Astrocyte of the hippocampus (primary cell): ENCODE measurements at regions not wholly inside any gene's neighbourhood (a gene's known extent, or its start where the extent isn't known, plus 50 kb on each side); places are given as distances from the start of the nearest gene placed in this dataset.
A peak's percentile ranks its signal among the peaks of the same experiment; 100 is the strongest.

Experiments used
- DNase-seq: peaks from one replicate; pipeline ENCODE4 v3.0.0; 2011; ENCODE audit warnings: low read depth, low spot score

- DNase-seq = no peak
Measured at GRCh38 chr18:61618816-61619215, 274.0 kb downstream of the RNF152 start.

DNA sequence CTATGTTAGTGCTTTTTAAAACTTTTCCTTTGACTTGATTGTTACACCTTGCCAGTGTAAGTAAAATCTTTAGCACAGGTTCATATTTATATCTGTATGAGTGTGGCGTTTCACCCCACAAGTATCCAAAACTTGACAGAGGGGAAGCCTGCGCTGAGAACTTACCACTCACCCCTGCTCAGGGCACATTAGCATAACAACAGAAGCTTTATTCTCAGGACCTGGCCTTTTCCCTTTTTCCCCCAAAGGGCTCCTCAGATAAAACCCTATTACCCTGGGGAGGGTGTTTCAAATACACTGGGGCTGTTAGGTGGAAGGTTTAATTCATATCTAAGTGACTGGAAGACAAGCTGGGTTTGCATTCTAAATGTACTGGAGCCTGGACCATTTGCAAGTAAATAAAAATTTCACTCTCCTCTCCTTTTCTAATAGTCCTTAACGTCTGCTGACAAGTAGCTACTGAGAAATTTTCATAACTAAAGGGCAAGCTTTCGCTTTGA is 276.6 kb downstream of the RNF152 start:
- DNase-seq = no peak

- DNase-seq = no peak
Measured at GRCh38 chr18:61612517-61612916, 279.3 kb downstream of the CDH20 start.

DNA sequence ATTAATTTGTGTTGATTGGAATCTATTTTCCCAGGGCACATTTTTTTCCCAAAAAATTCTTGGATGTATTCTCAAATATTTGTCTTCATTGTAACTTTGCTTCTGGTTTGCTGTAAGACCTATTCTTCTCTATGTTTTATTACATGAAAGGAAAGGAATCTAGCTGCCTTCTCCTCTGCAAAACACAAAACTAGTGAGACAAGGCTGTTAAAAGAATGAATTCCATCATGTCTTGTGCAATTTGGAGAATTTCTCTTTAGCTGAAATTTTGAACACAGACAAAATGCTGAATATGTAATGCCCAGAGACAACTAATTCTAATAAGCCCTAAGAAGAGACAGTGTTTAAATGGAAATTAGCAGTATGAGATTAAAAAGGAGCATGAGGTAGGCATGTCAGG is 275.9 kb downstream of the CDH20 start:
- DNase-seq = no peak

GRCh38 chr18:61608316-61608715 is 275.1 kb downstream of the CDH20 start:
- DNase-seq = no peak

GRCh38 chr18:61607867-61608266 is 274.6 kb downstream of the CDH20 start:
- DNase-seq = no peak

- DNase-seq = peak; percentile 87
Measured at GRCh38 chr18:61606759-61607158, 273.5 kb downstream of the CDH20 start.

- DNase-seq = peak; percentile 71
Measured at GRCh38 chr18:61606068-61606660, 272.9 kb downstream of the CDH20 start.

DNA sequence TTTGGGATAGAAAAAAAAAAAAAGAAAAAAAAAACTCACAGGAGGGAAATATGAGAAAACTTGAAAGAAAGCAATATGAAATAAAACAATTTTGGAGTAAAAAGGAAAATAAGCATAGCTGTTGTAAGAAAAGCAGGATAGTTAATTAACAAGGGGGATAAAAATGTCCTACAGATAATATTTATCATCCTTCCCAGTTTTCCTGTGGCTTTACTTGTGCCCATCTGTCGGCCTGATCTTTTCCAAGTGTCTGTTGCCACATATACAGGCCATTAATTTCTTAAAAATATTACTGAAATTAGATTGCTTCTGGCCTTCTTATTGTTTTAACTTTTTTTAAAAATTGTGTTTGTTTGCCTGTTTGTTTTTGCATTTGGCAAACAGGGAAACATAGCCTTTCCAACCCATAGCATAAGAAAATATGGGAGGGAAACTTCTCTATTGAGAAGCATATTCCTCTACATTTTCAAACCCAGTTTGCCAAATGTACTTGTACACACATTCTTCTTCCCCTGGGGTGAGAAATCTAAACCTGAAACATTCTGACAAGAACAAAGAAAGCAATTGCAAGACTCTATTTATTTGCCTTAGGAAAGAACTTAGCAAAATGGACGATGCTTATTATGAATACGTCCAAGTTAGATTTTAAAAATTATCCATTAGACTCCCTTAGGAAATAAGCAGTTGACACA is 272.3 kb downstream of the CDH20 start:
- no peak for DNase-seq
